T-helper 1 cell treated with Interleukin-12 subunit alpha and Interleukin-12 subunit beta and Interleukin-4 antibody, amounts not matched to agents 30 ng/mL and 1 ng/mL, for 36 hours (primary cell): ENCODE measurements at regions not wholly inside any gene's neighbourhood (a gene's known extent, or its start where the extent isn't known, plus 50 kb on each side); places are given as distances from the start of the nearest gene placed in this dataset.

Experiments used
- intact Hi-C: fragments of 100-400 bp; cut with micrococcal nuclease; formaldehyde crosslinking; loops from one replicate; pipeline ENCODE4 v1.15.1; 2024

GRCh38 chr6:164838068-164838615 is 471.3 kb downstream of the C6orf118 start:
- intact Hi-C loops: no loop called here

DNA sequence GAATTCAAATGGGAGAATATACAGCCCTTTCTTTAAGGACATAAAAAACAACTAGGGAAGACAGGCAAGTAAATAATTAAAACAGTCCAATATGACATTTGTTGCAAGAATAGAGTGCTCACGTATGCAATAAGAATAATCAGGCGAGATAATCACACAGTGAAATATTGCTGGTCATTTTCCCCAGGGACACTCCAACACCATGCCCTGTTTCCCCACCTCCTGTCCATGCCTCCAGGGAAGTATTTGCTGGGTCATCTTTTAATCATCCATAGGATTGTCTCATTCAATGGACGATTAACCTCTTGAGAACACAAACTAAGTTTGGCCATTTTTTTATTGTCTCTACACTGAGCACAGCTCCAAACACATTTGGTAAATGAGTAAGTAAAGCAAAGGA is 472.9 kb downstream of the C6orf118 start:
- intact Hi-C loops: no loop called here

GRCh38 chr6:164832410-164832809 is 477.0 kb downstream of the C6orf118 start:
- intact Hi-C loops: no loop called here

DNA sequence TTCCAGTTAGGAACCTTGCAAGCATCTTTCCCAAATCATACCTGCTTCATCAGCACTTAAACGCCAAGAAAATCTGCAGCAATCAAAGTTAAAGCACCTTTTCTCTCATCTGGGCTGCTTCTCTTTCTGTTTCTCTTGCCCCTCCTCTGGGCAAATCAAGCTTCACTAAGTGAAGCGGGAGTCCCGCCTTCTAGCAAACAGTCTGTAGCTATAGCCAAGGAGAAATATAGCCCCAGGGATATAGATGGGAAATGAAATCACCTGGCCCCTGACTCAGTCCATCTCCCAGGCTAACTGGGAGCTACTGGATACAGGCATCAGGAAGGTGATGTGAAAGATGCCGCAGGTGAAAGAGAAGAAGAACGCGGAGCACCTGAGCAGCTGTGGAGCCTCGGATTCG is 481.9 kb downstream of the C6orf118 start:
- intact Hi-C loops: no loop called here

DNA sequence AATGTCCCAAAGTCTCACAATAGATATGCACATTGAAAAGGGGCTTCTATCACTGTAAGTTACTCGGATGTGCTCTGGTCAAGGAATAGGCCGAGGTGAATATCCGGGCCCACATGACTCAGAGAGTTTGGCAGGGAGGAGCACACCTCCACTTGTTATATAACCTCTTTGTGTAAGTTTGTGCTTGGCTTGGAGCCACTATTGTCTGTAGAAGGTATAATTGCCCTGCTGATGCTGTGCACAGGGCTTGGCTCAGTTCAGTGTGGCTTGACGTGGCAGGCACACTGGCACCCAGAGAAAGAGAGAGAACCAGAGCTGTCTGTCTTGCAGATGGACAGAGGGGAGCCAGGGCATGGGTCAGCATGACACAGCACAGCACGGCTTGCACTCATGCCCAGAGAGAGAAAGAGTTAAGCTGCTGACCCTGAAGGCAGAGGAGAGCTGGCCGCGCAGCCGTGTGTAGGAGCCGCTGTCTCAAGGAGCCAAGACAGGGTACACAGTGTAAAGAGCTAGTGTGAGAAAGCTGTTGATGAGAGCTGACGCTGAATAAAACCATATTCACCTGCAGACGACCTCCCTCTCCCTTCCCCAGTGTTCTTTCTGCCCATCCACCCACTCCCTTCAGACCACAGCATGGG is 482.5 kb downstream of the C6orf118 start:
- intact Hi-C loops: no loop called here

GRCh38 chr6:164825386-164825785 is 484.0 kb downstream of the C6orf118 start:
- intact Hi-C loops: no loop called here

- intact Hi-C loops: no loop called here
These were observed 491.7 kb downstream of the C6orf118 start for GRCh38 chr6:164817662-164818061.

DNA sequence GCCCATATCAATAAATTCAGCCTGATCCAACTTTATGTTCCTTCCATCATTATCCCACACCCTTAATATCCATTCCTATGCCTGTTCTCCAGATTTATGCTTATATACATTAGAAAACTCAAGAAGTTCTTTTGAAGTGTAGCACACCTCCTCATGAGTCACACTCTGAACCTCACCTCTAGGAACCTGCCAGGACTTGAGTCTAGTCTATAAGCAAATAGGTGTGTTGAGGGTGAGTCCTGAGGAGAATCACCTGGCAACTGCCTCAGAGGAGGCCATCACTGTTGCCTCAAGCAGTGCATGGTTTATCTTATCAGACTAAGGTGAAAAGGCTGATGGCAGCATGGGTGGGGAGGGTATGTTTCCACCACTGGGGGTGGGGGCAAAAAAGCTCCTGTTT is 496.7 kb downstream of the C6orf118 start:
- intact Hi-C loops: no loop called here

GRCh38 chr6:164807125-164807524 is 502.3 kb downstream of the C6orf118 start:
- intact Hi-C loops: no loop called here

DNA sequence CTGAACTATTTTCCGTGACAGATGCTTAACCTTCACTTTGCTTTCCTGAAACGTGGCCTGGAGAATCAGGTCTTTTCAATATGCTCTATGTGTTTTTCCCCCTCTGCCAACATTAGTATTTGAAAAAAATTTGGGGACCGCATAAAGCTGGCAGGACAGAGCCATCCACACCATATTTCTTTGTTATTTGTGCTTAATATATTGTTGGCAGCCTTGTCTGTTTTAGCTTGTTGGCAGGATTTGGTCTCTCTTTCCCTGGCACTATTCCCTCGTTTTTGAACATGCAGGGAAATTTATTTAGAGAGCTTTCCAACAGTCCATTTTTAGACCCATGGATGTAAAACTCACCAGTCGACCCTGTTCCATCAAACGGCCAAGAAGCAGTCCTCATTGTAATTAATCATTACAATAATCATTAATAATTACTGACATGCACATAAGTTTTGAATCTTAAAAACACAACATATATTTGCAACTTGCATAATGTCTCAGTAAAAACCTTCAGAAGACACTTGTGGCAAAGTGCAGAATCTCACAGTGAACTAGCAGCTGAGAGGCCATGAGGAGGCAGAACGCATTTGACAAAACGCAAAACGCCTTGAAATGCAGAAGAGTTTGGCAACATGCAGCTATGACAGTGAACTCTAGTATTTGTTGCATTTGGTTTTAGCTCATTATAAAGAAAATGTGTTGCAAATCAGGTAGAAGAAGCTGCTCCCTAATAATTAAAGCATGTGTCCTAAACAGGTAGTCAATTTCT is 514.2 kb downstream of the C6orf118 start:
- intact Hi-C loops: no loop called here

GRCh38 chr6:164792666-164793065 is 516.7 kb downstream of the C6orf118 start:
- intact Hi-C loops: no loop called here

DNA sequence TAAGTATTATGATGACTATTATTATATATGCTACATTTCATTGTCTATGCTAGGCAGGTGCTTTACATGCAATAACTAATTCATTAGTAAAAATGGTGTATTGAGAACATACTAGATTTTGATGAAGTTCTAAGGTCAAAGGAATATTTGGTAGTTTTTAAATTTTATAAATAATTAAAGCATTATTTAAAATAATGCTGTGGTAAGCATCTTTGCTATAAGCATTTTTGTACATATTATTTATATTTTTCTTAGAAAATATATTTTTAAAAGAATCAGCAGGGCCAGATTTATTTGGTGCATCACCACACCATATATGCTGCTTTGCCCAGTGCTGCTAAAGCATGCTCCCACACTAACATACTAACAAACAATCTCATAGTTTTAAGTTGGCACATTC is 517.9 kb downstream of the C6orf118 start:
- intact Hi-C loops: no loop called here

DNA sequence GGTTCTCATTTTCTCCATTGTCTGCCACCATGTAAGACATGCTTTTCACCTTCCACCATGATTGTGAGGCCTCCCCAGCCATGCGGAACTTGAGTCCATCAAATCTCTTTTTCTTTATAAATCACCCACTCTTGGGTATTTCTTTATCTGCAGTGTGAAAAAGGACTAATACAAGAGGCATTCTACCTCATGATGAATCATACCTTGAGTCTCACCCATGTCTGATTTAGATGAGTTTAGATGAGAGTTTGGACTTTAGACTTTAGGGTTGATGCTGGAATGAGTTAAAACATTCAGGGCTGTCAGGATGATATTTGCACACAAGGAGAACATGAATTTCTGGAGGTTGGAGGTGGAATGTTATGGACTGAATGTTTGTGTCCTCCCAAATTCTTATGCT is 545.6 kb downstream of the C6orf118 start:
- intact Hi-C loops: no loop called here

- intact Hi-C loops: no loop called here
These were observed 552.0 kb downstream of the C6orf118 start for GRCh38 chr6:164757451-164757850.

GRCh38 chr6:164756723-164757122 is 552.7 kb downstream of the C6orf118 start:
- intact Hi-C loops: no loop called here

DNA sequence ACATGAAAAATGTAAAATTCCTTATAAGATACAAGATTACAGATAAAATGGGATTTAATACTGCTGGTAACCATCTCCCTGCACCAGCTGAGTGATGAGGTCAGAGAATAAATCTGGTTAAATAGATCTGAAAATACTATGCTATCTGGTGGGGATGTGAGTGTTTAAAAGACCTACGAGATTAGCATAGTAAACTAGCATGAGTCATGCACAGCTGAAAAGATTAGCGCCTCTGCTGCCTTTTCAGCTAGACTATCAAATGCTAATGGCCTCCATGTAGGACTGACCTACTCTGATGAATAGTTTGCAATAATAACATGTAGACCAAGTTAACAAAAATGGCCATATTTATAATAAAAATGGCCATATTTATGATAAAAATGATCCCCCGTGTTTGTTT is 553.3 kb downstream of the C6orf118 start:
- intact Hi-C loops: no loop called here

- intact Hi-C loops: no loop called here
These were observed 555.9 kb downstream of the C6orf118 start for GRCh38 chr6:164753517-164753916.

GRCh38 chr6:164751395-164751794 is 558.0 kb downstream of the C6orf118 start:
- intact Hi-C loops: no loop called here

DNA sequence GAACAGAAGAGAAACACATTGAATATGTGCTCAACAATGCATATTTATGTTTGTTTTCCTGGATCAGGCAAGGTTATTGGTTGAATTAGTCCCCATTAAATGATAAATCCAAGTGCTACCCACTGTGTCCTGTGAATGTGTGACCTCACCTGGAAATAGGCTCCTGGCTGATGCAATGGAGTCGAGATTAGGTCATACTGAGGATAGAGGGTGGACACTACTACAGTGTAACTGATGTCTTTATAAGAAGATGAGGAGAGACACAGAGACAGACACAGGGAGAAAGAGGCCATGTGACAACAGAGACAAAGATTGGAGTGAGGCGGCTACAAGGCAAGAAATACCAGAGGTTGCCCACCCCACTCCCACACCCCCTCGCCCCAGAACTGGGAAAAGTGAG is 559.3 kb downstream of the C6orf118 start:
- intact Hi-C loops: no loop called here

DNA sequence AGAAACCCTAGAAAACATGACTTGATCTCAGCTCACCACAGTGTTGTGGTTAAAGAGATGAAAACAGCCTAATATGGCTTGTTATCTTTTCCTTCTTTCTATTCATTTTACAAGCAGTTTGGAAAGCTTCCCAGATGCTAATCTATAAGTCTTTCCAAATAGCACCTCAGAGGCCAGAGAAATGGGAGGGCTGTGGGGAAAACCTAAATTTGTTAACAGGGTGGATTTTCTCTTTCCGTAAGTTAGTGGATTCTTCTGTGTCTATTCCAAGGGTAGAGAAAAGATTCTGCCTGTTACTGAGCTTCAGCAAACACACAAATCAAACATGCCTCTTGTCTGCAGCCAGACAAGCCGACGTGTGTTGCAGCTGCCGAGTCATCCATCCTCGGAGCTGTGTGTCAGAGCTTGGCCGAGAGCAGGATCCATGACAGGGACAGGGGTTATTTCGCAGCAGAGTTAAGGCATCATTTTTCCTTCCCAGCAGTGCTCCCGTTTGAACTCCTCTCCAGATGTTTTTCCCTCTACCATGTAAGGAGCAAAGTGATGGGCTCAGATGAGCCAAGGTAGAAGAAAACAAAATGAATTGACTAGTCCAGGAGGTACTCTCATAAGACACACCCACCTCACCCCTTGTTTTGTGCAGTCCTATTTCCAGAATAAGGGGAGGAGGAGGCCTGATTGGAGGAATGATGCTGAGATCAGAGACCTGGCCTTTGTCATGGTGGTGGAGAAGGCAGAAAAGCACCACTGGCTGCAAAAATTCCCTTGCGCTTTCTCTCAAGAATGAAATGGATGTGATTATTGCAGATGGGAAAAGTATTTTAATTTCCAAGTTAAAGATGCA is 560.0 kb downstream of the C6orf118 start:
- intact Hi-C loops: no loop called here

DNA sequence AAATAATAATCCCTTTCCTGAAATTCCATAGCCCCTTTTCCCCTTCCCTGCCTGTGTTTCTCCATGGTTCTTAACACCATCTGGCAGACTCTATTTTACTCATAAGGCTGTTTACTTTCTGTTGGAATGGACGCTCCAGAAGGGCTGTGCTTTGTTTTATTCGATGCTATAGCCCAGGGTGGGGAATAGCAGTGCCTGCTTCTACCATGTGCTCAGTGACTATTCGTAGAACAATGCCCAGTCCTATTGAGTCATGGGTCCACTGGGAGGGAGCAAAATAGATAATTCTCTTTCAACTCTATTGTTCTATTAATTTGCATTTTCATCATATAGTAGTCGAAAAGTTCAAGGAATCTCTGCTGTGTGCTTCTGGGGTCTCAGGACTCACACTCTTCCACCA is 565.1 kb downstream of the C6orf118 start:
- intact Hi-C loops: no loop called here

DNA sequence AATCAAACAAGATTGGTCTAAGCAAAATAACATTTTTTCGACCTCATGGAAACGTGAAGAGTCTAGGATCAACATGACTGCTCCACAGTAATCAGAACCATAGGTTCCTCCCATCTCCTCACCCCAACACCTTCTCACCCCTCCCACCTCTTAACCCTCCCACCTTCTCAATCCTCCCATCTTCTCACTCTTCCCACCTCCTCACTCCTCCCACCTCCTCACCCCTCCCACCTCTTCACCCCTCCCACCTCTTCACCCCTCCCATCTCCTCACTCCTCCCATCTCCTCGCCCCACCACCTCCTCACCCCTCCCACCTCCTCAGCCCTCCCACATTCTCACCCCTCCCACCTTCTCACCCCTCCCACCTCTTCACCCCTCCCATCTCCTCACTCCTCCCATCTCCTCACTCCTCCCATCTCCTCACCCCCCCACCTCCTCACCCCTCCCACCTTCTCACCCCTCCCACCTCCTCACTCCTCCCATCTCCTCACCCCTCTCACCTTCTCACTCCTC is 567.4 kb downstream of the C6orf118 start:
- intact Hi-C loops: no loop called here
